Neural cell (in vitro differentiated cells): ENCODE measurements at regions not wholly inside any gene's neighbourhood (a gene's known extent, or its start where the extent isn't known, plus 50 kb on each side); places are given as distances from the start of the nearest gene placed in this dataset.

ENCODE experiments used
- CTCF ChIP-seq: fragments of 450-650 bp; IDR thresholded peaks from 2 replicates; pipeline ENCODE4 v1.5.1; 2014; ENCODE audit warnings: antibody characterized with exemption, mild to moderate bottlenecking, moderate library complexity; ENCODE audit not compliant: poor library complexity, severe bottlenecking
- EZH2 ChIP-seq: fragments of 200-600, 300-800 bp; shearing (Covaris generic), sonication (generic); IDR thresholded peaks from 2 replicates; pipeline ENCODE4 v1.6.1; 2014; ENCODE audit warnings: antibody characterized with exemption, low read length, borderline replicate concordance, mild to moderate bottlenecking; ENCODE audit not compliant: insufficient read depth, poor library complexity, severe bottlenecking

GRCh38 chr2:217294818-217295217, 435.0 kb upstream of the TNP1 start:
- TF ChIP-seq EZH2 (no peak), CTCF (no peak)
